Stimulated activated CD8-positive, alpha-beta memory T cell treated with anti-CD3 and anti-CD28 coated beads, Interleukin-4, amount 100 ng/mL, for 1 hour (primary cell): ENCODE measurements at regions not wholly inside any gene's neighbourhood (a gene's known extent, or its start where the extent isn't known, plus 50 kb on each side); places are given as distances from the start of the nearest gene placed in this dataset.

Source experiments
- DNase-seq, 2 donors: peaks; one replicate each; pipeline ENCODE4 v3.0.0-alpha.2; 2020; ENCODE audit warnings: low read depth in 2 of 2, low spot score in 1 of 2

DNA sequence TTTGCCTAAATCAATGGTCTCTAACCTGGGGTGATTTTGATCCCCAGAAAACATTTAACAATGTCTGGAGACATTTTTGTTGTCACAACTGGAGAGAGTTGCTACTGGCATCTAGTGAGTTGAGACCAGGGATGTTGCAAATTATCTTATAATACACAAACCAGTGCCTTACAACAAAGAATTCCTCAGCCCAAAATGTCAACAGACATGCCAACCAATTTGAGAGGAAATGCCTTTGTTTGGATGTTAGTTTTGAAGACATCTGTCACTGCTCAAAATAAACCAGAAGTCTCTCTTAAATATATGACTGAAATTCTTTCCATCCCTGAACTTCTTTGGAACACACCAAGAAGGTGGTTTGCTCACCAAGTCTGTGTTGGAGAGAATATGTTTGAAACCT lies 336.9 kb upstream of the ATP2B1 start:
- no peak for DNase-seq

DNA sequence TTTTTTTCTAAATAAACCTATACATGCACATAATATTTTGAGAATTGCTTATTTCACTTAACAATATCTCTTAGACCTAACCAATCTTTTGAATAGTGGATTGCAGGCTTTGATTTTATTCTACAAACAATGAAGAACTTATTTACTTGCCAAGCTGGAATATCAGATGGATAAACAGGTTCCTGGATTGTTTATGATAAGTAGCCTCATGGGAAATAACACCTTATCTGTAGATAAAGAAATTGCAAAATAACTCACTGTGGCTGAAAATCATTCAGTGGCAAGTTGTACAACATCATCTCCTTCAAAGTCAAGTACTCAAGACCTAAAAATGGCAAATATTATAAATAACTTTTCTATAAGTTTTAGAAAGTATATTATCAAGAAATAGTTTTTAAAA lies 335.4 kb upstream of the ATP2B1 start:
- DNase-seq: no peak

DNA sequence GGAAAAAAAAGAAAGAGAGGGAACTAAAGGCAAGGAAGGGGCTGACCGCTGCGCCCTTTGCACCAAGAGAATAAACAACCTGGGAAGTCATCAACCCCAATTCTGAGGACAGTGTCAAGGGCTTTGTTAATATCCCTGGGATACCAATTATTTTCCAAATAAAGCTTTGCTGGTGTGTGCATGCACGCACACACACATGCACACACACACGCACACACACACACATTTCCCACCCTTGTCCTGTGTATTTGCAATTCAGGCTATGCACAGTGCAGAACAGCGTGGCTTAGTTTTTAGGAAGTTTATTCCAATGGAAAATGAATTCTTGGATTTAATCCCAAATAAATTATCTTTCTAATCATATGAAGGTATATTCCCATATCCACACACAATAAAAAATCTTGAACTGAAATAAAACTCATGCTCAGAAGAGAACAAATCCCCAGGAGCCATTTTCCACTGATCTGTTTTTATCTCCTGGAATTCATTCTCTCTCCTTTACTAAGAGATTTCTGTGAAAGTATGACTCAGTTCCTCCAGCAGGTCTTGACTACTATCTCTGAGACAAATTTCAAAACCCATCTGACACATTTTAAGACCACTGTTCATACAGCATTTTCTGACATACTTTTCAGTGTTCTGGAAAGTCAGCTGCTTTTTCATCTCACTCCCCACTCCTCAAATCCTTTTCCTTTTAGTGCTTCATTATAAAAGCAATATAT lies 334.4 kb upstream of the ATP2B1 start:
- no peak for DNase-seq

DNA sequence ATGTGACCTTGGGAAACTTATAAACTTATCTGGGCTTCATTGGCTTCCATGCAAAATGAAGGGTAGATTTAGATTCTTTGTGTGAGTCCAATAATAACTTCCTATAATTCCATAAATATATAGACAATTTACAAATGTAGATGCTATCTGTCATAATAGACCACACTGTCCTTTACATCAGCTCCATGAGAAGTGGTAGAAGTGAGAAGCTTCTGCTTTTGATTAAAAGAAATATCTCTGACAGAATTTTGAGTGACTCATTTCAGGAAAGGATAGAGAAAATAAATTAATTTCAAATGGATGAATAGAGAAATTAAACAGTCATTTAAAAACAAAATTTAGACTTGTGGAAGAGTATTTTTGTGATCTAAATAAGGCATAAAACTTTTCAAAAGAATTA lies 329.7 kb upstream of the ATP2B1 start:
- DNase-seq: no peak

DNA sequence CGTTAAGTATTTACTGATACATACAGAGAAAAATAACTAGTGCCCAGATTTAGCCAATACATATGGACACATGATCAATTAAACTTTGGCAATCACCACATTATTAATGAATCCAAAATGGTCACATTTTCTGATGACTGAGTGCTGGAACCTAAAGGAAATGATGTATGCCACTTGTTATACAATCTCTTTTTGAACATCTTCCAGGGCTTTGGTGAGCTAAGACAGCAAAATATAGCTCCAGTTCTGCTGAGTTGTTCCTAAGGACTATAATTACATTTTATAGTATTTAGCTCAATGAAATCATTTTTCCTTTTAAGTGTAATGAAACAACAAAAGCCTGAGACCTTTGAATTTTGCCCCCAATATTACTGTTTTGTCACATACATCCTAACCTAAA lies 329.1 kb upstream of the ATP2B1 start:
- no peak for DNase-seq

- DNase-seq: no peak
Measured at GRCh38 chr12:90036637-90037036, 328.0 kb upstream of the ATP2B1 start.

DNA sequence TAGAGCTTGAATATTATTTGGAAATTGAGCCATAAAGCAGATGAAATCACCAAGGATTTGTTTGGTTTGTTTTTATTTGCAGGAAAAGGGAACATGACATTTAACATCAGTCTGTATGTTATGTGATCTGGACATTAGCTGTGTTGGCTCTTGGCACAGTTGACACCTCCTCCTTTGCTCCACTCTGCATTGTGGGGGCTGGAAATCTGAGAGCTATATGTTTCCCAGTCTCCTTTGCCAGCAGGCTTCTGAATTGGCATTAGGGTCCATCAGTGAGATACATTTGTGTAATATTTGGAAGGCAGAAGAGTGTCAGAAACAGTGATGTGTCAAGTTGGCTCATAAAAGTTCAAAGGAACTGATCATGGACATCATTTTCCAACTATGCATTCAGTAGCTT lies 322.1 kb upstream of the ATP2B1 start:
- no peak for DNase-seq

- no peak for DNase-seq
Measured at GRCh38 chr12:90029317-90029716, 320.7 kb upstream of the ATP2B1 start.

DNA sequence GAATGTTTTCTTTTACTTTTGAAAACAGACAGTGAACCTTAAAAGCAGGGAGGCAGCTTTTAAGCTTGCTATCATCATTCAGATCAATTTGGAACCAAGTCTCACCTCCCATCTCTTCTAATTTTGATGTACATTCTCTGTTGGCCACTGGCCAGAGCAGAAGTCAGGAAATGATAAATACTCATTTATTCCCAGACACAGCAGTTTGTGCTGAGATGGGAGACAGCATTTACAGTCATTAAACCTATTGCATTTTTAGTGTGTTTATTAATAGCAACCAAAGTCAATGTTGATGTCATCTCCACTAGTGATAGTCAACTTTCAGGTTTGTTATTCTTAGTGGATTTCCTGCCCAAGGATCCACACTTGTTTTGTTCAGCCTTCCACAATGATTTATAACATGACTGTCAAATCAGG lies 320.0 kb upstream of the ATP2B1 start:
- no peak for DNase-seq

- DNase-seq: no peak
Measured at GRCh38 chr12:90027889-90028634, 319.4 kb upstream of the ATP2B1 start.

DNA sequence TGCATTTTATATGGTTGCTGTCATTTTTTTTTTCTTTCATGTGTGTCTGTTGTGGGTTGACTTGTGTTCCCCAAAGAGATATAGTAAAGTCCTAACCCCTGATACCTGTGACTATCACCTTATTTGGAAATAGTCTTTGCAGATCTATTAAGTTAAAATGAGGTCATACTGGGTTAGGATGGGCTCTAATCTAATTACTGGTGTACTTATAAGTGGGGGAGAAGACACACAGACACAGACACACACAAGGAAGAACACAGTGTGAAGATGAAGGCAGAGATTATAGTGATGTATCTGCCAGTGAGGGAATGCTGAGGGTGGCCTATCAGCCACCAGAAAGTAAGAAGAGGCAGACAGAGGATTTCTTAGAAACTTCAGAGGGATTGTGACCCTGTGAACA lies 318.4 kb upstream of the ATP2B1 start:
- DNase-seq: no peak

DNA sequence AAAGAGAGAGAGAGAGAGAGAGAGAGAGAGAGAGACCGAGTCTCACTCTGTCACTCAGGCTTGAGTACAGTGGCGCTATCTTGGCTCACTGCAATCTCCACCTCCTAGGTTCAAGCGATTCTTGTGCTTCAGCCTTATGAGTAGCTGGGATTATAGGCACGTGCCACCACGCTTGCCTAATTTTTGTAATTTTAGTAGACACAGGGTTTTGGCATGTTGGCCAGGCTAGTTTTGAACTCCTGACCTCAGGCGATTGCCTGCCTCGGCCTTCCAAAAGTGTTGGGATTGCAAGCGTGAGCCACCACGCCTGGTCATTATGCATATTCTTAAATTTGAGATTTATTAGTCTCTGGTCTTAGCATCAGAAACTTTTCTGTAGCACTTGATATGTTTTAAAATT lies 317.9 kb upstream of the ATP2B1 start:
- DNase-seq: no peak

- no peak for DNase-seq
Measured at GRCh38 chr12:90024262-90024661, 315.6 kb upstream of the ATP2B1 start.

DNA sequence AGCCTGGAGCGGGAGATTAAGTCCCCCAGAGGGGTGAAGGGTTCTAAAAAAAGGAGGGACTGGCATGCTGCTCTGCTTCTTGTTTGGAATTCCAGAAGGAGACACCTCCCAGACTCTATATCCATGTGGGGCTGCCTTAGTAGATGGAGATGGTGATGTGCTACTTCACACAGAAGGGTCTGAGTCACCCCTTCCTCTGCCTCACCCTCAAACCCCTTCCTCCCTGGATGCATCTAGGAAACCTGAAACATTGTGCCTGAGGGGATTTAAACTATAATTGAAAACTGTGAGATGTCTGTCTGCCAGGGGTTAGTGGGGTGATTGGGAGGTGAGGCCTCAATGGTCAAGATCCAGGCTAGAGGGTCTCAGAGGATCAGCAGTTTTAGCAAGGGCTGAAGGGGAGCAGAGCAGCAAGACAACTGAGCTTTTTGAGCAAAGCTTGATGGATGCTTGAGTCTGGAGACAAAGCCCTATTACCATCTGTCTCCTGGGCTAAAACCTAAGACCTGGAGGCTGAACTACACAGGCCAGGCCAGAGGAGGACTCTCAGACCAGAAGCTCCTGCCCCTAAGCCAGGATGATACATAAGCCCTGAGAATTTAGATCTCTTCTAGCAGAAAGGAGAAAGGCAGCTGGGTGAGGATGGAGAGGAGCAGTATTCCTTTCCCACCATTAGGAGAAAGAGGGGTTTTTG lies 314.7 kb upstream of the ATP2B1 start:
- no peak for DNase-seq

DNA sequence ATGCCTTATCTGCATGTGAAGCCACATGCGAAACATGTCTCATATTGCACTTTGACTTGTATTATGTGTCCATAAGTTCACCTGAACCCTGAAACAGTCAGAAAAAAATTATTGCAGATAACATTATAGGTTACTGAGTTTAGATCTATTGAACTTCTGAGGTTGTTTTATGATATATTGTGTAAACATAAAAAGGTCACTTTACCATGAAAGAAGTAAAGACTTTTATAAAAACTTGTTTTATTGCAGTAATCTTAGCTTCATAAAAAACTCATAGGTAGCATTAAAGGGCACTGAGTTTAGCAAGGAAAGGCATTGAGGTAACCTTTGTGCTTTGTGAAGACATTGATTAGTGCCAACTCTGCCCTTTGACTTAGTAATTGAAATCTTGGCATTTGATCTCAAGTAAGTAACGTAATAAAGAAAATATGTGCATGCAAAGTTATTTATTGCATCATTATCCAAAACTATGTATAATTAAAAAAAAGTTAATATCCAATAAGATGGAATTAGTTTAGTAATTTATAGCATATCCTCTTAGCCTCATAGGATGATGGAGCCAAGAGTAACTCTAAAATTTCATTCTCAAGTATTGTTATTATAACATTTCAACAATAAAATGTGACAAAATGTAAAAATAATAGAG lies 313.3 kb upstream of the ATP2B1 start:
- DNase-seq: no peak

DNA sequence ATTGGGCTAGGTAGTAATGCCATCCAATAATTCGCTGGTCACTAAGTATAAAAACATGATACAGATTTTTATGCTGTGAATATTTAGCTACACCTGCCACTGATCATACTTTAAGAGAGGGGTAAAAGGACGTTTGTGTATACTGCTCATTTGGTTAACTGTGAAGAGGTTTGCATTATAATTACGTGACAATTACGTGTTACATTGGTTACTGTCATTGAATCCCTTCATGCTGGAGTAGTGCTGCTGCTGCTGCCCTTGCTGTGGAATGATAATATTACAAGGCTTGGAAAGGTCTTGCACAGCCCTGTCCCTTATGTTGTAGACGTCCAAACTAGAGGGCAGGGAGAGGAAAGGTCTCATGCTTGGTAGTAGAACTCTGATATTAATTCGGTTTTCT lies 312.2 kb upstream of the ATP2B1 start:
- no peak for DNase-seq

DNA sequence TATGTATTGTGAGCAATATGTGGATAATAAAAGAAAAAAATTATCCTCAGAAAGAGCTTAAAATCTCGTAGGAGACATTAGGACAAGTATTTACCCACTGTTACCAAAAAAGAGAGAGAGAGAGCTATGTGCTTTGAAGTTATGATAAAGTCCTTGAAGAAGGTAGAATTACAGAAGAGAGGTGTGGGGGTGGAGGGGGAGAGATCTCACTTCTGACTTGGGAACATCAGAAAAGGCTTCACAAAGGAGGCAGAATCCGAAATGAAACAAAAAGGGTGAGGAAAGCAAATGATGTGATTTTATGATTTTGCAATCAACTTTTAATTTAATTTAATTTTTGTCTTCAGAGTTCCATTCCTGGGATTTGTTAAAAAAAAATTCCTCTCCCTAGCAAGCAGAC lies 311.8 kb upstream of the ATP2B1 start:
- DNase-seq: no peak

- DNase-seq: no peak
Measured at GRCh38 chr12:90020014-90020413, 311.4 kb upstream of the ATP2B1 start.

- no peak for DNase-seq
Measured at GRCh38 chr12:90017316-90017715, 308.7 kb upstream of the ATP2B1 start.

DNA sequence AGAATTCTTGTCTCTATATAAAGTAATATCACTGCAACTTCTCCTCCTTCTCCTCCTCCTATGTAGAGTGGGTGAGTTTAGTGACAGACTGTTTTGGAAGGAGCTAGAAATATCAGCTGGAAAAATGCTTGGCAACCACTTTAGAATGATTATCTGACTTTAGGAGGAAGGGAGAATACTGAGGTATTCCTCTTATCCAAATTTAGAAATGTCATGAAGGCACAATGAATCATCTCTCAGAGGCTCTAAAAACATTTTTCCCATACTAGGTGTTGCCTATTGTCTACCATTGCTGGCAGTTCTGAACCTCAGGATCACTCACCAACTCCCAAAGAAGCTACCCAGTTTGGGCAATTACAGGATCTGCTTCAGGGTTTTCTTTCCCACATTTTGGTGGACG lies 306.6 kb upstream of the ATP2B1 start:
- no peak for DNase-seq

GRCh38 chr12:90013409-90013808 lies 304.8 kb upstream of the ATP2B1 start:
- DNase-seq: no peak

GRCh38 chr12:90010089-90010488 lies 301.5 kb upstream of the ATP2B1 start:
- no peak for DNase-seq
